C4-2B (cell line): ENCODE measurements at regions not wholly inside any gene's neighbourhood (a gene's known extent, or its start where the extent isn't known, plus 50 kb on each side); places are given as distances from the start of the nearest gene placed in this dataset.

Experiments used
- H3K27ac ChIP-seq: fragments of 450-650 bp; 2 replicates; pipeline ENCODE4 v1.5.1; 2017
- ZFX ChIP-seq: fragments of 450-650 bp; IDR thresholded peaks from 2 replicates; pipeline ENCODE4 v1.6.1; 2017
- TF ChIP-seq, protein P1 (sequence below): fragments of 450-650 bp; conservative IDR thresholded peaks from 2 replicates; pipeline ENCODE4 v1.5.1; 2017; ENCODE audit warnings: mild to moderate bottlenecking

DNA sequence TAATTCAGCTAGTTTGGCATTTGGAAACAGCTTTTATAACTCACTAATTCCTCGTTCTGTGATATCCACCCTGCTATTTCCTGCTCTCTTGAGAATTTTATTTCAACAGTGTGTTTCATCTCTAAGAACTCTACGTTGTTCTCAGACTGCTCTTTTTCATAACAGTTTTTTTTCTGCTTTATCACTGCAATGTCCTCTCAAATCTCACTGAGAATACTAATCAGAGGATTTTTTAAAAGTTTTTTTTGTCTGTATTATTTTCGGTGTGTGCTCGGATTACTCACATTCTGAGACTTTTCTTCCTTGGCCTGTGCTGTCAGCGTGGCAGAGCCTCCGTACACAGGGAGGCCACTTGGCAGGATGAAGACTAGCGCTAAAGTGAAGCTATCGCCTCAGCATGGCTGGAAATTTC lies 59.4 kb upstream of the NEO1 start:
- H3K27ac ChIP-seq: no peak overlapping the region
- no peak for TF ChIP-seq ZFX
- TF ChIP-seq, protein P1, sequence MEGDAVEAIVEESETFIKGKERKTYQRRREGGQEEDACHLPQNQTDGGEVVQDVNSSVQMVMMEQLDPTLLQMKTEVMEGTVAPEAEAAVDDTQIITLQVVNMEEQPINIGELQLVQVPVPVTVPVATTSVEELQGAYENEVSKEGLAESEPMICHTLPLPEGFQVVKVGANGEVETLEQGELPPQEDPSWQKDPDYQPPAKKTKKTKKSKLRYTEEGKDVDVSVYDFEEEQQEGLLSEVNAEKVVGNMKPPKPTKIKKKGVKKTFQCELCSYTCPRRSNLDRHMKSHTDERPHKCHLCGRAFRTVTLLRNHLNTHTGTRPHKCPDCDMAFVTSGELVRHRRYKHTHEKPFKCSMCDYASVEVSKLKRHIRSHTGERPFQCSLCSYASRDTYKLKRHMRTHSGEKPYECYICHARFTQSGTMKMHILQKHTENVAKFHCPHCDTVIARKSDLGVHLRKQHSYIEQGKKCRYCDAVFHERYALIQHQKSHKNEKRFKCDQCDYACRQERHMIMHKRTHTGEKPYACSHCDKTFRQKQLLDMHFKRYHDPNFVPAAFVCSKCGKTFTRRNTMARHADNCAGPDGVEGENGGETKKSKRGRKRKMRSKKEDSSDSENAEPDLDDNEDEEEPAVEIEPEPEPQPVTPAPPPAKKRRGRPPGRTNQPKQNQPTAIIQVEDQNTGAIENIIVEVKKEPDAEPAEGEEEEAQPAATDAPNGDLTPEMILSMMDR: no peak

DNA sequence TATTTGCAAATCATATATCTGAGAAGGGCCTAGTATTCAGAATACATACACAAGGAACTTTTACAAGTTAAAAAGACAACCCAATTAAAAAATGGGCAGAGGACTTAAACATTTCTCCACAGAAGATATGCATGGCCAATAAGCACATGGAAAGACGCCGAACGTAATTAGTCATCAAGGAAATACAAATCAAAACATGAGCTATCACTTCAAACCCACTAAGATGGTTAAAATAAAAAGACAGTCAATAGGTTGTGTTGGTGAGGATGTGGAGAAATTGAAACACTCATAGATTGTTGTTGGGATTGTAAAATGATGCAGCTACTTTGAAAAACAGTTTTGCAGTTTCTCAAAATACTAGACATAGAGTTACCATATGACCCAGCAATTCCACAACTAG lies 61.2 kb upstream of the NEO1 start:
- TF ChIP-seq, protein P1: no peak
- no peak for TF ChIP-seq ZFX
- no peak overlapping the region for H3K27ac ChIP-seq

DNA sequence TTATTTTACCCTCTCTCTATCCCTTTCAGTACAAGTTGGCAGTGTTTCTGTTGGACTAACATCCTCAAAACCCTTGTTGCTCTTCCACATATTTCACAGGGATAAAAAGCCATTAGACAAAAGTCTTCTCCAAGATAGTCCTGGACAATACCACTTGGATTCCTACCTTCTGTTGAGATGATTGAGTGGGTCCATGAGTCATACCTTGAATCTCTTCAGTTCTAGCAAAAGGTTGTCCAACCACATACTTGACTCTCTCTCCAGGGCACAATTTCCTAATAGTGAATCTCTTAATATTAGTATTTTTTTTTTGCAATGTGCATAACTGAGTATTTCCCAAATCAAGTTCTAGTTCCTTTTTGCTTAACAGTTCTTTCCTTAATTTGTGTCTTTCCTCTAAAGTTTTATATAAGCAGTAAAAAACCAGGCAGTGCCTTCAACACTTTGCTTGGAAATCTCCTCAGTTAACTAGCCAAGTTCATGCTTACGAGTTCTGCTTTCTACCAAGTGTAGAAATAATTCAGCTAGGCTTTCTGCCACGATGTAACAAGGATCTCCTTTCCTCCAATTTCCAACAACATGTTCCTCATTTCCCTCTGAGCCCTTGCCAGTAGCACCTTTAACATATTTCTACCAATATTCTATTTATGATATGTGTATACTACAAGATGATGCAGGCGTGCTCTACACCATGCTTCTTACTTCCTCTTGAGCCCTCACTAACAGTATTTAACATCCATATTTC lies 68.3 kb upstream of the NEO1 start:
- H3K27ac ChIP-seq: no peak overlapping the region
- no peak for TF ChIP-seq ZFX
- TF ChIP-seq, protein P1: no peak

DNA sequence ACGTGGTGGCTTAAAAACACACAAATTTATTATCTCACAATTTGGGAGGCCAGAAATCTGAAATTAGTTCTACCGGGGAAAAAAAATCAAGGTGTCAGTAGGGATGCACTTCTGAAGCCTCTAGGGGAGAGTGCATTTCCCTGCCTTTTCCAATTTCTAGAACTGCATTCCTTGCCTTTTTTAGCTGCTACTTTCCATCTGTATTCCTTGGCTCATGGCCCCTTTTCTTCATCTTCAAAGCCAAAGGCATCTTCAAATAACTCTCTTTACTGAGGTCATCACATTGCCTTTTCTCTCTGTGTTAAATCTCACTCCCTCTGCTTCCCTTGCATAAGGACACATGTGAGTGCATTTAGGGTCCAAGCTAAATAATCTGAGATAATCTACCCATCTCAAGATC lies 69.5 kb upstream of the NEO1 start:
- TF ChIP-seq, protein P1: no peak
- TF ChIP-seq ZFX: no peak
- H3K27ac ChIP-seq: no peak overlapping the region

DNA sequence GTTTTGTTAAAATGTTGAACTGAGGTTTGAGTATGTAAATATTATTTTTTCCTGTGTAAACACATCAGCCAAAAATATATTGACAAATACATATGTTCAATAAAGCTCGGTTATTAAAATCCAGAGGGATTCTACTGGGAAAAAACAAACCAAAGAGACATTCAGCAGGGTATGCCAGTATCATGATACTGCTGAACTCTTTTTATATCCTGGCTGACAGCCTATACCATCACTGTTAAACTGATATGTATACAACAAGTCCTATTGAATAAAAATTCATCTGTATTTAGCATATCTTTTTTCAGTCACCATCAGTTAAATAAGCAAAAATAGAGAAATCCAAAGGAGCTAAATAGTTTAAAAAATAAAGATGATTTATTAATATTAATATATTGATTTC lies 71.6 kb upstream of the NEO1 start:
- H3K27ac ChIP-seq: no peak overlapping the region
- TF ChIP-seq, protein P1: no peak
- no peak for TF ChIP-seq ZFX

DNA sequence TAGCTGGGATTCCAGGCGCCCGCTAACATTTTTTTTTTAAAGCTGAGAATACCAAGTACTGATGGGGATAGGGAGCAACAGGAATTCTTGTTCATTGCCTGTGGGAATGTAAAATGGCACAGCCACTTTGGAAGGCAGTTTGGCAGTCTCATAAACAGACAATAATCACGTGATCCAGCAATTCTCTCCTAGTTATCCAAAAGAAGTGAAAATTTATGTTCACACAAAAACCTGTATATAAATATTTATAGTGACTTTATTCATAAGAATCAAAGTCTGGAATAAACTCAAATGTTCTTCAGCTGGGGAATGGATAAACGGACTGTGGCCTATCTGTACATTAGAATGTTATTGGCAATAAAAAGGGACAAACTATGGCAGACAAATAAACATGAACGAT lies 72.5 kb upstream of the NEO1 start:
- no peak for TF ChIP-seq ZFX
- TF ChIP-seq, protein P1: no peak
- H3K27ac ChIP-seq: no peak overlapping the region

DNA sequence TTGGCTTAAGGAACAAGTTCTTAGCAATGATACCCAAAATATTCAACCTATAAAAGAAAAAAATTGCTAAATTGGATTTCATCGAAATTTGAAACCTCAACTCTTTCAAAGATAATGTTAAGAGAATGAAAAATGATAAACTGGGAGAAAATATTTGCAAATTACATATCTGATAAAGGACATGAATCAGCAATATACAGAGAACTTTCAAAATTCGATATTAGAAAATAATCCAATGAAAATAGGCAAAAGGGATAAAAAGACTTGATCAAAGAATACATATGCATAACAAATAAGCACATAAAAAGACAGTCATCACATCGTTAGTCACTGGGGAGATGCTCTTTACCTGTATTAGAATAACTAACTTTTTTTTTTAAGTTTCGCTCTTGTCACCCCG lies 73.0 kb upstream of the NEO1 start:
- TF ChIP-seq ZFX: no peak
- TF ChIP-seq, protein P1: no peak
- no peak overlapping the region for H3K27ac ChIP-seq
